ENCODE measurements at regions not wholly inside any gene's neighbourhood (a gene's known extent, or its start where the extent isn't known, plus 50 kb on each side); places are given as distances from the start of the nearest gene placed in this dataset.

- TF ChIP-seq CTCF (IDR thresholded peaks at IDR 0.05; ENCODE audit: low read depth, low read length), result no peak
- no peak for TF ChIP-seq POLR2A (IDR thresholded peaks at IDR 0.05; ENCODE audit: extremely low read depth, insufficient read length)
- TF ChIP-seq, protein P1, sequence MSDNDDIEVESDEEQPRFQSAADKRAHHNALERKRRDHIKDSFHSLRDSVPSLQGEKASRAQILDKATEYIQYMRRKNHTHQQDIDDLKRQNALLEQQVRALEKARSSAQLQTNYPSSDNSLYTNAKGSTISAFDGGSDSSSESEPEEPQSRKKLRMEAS (IDR thresholded peaks at IDR 0.05; ENCODE audit: low read depth, low read length), result no peak
Observed at GRCh38 chr4:112910109-112910736, 139.2 kb upstream of the ANK2 start.

Measured in NB4 (cell line).